Lower leg skin (tissue), 3 donors: ENCODE measurements at regions not wholly inside any gene's neighbourhood (a gene's known extent, or its start where the extent isn't known, plus 50 kb on each side); places are given as distances from the start of the nearest gene placed in this dataset.

Experiments
- POLR2A ChIP-seq, 2 donors: fragments of 450-650 bp; IDR thresholded peaks; one replicate each; pipeline ENCODE4 v1.6.1; 2016 to 2017; ENCODE audit warnings: antibody characterized with exemption in 2 of 2, mild to moderate bottlenecking in 1 of 2, moderate library complexity in 1 of 2
- TF ChIP-seq, protein P1 (sequence below), 3 donors: fragments of 450-650 bp; IDR thresholded peaks; one replicate each; pipeline ENCODE4 v1.5.1; 2016; ENCODE audit warnings: antibody characterized with exemption in 3 of 3, mild to moderate bottlenecking in 3 of 3, moderate library complexity in 2 of 3

DNA sequence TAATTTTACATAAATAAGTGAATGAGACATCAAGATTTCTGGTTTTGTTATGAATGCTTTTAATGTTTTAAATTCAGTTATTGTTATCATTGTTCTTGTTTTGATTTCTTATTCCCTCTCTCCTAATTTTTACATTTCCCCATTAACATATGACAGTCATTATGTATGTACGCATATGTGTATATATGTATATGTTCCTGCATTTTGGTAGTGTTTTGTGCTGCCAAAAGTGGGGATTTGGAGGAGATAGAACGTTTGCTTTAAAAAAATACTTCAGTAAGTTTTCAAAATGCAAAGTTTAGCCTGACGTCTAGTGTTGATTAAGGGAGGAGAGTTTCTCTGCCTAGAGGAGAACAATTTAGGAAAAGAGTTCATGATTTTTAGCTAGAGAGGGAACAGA is 385.2 kb downstream of the EPHA4 start:
- TF ChIP-seq, protein P1, sequence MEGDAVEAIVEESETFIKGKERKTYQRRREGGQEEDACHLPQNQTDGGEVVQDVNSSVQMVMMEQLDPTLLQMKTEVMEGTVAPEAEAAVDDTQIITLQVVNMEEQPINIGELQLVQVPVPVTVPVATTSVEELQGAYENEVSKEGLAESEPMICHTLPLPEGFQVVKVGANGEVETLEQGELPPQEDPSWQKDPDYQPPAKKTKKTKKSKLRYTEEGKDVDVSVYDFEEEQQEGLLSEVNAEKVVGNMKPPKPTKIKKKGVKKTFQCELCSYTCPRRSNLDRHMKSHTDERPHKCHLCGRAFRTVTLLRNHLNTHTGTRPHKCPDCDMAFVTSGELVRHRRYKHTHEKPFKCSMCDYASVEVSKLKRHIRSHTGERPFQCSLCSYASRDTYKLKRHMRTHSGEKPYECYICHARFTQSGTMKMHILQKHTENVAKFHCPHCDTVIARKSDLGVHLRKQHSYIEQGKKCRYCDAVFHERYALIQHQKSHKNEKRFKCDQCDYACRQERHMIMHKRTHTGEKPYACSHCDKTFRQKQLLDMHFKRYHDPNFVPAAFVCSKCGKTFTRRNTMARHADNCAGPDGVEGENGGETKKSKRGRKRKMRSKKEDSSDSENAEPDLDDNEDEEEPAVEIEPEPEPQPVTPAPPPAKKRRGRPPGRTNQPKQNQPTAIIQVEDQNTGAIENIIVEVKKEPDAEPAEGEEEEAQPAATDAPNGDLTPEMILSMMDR (IDR thresholded peaks at IDR 0.05), result no peak
- no peak for TF ChIP-seq POLR2A (IDR thresholded peaks at IDR 0.05)
